ENCODE measurements at regions not wholly inside any gene's neighbourhood (a gene's known extent, or its start where the extent isn't known, plus 50 kb on each side); places are given as distances from the start of the nearest gene placed in this dataset.
"Not testable (repeated sequence)": the region's sequence is repeated elsewhere in the genome, so short reads cannot be mapped to it uniquely, and the experiment has no call there.

GRCh38 chr14:34171431-34172172 lies 220.7 kb upstream of the EGLN3 start:
- FAIRE-seq: no peak

- FAIRE-seq: no peak
These were observed 220.0 kb upstream of the EGLN3 start for GRCh38 chr14:34170882-34171281.

GRCh38 chr14:34169561-34169960 lies 218.7 kb upstream of the EGLN3 start:
- FAIRE-seq: no peak

- no peak for FAIRE-seq
These were observed 217.8 kb upstream of the EGLN3 start for GRCh38 chr14:34168656-34169055.

GRCh38 chr14:34165847-34166350 lies 215.0 kb upstream of the EGLN3 start:
- FAIRE-seq: no peak

GRCh38 chr14:34164162-34164864 lies 213.4 kb upstream of the EGLN3 start:
- FAIRE-seq: no peak

- FAIRE-seq: no peak
These were observed 210.6 kb upstream of the EGLN3 start for GRCh38 chr14:34161351-34162082.

- FAIRE-seq: no peak
These were observed 209.7 kb upstream of the EGLN3 start for GRCh38 chr14:34160619-34161018.

- FAIRE-seq: no peak
These were observed 206.8 kb upstream of the EGLN3 start for GRCh38 chr14:34157651-34158050.

GRCh38 chr14:34147461-34147860 lies 196.6 kb upstream of the EGLN3 start:
- no peak for FAIRE-seq

GRCh38 chr14:34140127-34140526 lies 189.3 kb upstream of the EGLN3 start:
- not testable (repeated sequence) for FAIRE-seq

- not testable (repeated sequence) for FAIRE-seq
These were observed 188.6 kb upstream of the EGLN3 start for GRCh38 chr14:34139160-34140121.

GRCh38 chr14:34138175-34138574 lies 187.3 kb upstream of the EGLN3 start:
- no peak for FAIRE-seq

- no peak for FAIRE-seq
These were observed 186.3 kb upstream of the EGLN3 start for GRCh38 chr14:34137001-34137745.

GRCh38 chr14:34135492-34135891 lies 184.6 kb upstream of the EGLN3 start:
- no peak for FAIRE-seq

GRCh38 chr14:34134484-34134883 lies 183.6 kb upstream of the EGLN3 start:
- no peak for FAIRE-seq

GRCh38 chr14:34129927-34130552 lies 179.2 kb upstream of the EGLN3 start:
- no peak for FAIRE-seq

GRCh38 chr14:34128665-34129064 lies 177.8 kb upstream of the EGLN3 start:
- no peak for FAIRE-seq

- no peak for FAIRE-seq
These were observed 175.7 kb upstream of the EGLN3 start for GRCh38 chr14:34126586-34126985.

GRCh38 chr14:34124585-34124984 lies 173.7 kb upstream of the EGLN3 start:
- FAIRE-seq: no peak

- no peak for FAIRE-seq
These were observed 171.8 kb upstream of the EGLN3 start for GRCh38 chr14:34122650-34123049.

All from TTC549 (cell line).